ENCODE measurements at regions not wholly inside any gene's neighbourhood (a gene's known extent, or its start where the extent isn't known, plus 50 kb on each side); places are given as distances from the start of the nearest gene placed in this dataset.

DNA sequence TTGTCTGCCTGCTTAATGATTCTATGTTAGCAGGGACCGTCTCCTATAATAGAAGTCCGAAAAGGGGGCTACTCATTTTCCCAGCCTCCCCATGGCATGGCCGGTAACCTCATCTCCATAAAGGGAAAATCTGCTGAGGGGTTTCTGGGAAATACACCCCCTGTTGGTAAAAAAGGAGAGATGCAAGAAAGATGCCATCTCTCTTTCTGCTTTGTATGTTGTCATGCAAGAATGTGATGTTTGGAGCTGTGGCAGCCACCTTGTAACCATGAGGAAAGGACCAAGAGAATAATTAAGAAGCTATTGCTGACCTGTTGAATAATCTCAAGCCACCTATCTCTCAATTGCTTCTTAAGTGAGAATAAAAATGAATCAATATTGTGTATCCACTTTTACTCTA is 94.8 kb upstream of the XYLT1 start:
- TF ChIP-seq, protein P1, sequence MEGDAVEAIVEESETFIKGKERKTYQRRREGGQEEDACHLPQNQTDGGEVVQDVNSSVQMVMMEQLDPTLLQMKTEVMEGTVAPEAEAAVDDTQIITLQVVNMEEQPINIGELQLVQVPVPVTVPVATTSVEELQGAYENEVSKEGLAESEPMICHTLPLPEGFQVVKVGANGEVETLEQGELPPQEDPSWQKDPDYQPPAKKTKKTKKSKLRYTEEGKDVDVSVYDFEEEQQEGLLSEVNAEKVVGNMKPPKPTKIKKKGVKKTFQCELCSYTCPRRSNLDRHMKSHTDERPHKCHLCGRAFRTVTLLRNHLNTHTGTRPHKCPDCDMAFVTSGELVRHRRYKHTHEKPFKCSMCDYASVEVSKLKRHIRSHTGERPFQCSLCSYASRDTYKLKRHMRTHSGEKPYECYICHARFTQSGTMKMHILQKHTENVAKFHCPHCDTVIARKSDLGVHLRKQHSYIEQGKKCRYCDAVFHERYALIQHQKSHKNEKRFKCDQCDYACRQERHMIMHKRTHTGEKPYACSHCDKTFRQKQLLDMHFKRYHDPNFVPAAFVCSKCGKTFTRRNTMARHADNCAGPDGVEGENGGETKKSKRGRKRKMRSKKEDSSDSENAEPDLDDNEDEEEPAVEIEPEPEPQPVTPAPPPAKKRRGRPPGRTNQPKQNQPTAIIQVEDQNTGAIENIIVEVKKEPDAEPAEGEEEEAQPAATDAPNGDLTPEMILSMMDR (IDR thresholded peaks at IDR 0.05 in 4 of 5, conservative IDR thresholded peaks at IDR 0.05 in 1 of 5), result no peak
- no peak for TF ChIP-seq POLR2A (IDR thresholded peaks at IDR 0.05)
